K562 (cell line): ENCODE measurements at regions not wholly inside any gene's neighbourhood (a gene's known extent, or its start where the extent isn't known, plus 50 kb on each side); places are given as distances from the start of the nearest gene placed in this dataset.

ENCODE experiments used
- ATAC-seq: fragments of 200-7000 bp; cut with Tn5 transposase; 3 replicates; pipeline ENCODE4 v1.9.1; 2020; ENCODE audit warnings: moderate library complexity
- BruUV-seq: library from RNA; stranded (reverse); fragments of 400-500 nt; replicated peaks from 2 replicates; lab custom pipeline; 2021; lab: Mats Ljungman, UMichigan
- CTCF ChIA-PET: fragments of 300-600 bp; formaldehyde crosslinking; extraction: SDS; loops from one replicate; lab custom pipeline; 2021; ENCODE audit warnings: low intra/inter-chr PET ratio; lab: Yijun Ruan, JAX
- POLR2A ChIA-PET: fragments of 300-600, 350-650 bp; sonication (Branson Sonifier 250); formaldehyde crosslinking; extraction: SDS; loops from one replicate; lab custom pipeline; 2021; ENCODE audit warnings: antibody characterized with exemption, inconsistent platforms; lab: Yijun Ruan, JAX
- DNase-seq, 4 experiments: peaks; one replicate each; pipeline versions ENCODE4 v3.0.0 to v3.0.0-alpha.2; 2011 to 2018; ENCODE audit warnings: low spot score in 3 of 4, mixed read lengths in 3 of 4; ENCODE audit errors: extremely low read depth in 1 of 4
- FAIRE-seq: peaks from 2 replicates; lab custom pipeline; 2011; peaks lifted over from hg19 to GRCh38; lab: Jason Lieb, UNC
- H2AFZ ChIP-seq: 2 replicates; pipeline ENCODE4 v1.6.0; 2011; ENCODE audit warnings: low read depth, low read length, control low read depth, inconsistent platforms
- H3K27ac ChIP-seq: fragments of 200-600 bp; 3 replicates; pipeline ENCODE4 v1.8.0; 2011; ENCODE audit warnings: low read depth, mild to moderate bottlenecking, control low read depth, inconsistent platforms, low read length, moderate library complexity, mixed read lengths; ENCODE audit errors: extremely low read depth
- H3K27me3 ChIP-seq, 2 experiments: fragments of 300-600 bp in 1 of 2; 2 replicates in 1 of 2; 3 replicates in 1 of 2; pipeline versions ENCODE4 v1.6.0 to v1.8.0; 2011; ENCODE audit warnings: inconsistent platforms in 2 of 2, low read length in 2 of 2, mild to moderate bottlenecking in 1 of 2, mixed read lengths in 1 of 2, moderate library complexity in 1 of 2; ENCODE audit not compliant: control insufficient read depth in 2 of 2, insufficient read depth in 2 of 2
- H3K36me3 ChIP-seq: fragments of 300-600 bp; 3 replicates; pipeline ENCODE4 v1.8.0; 2011; ENCODE audit warnings: mild to moderate bottlenecking, low read length, inconsistent platforms; ENCODE audit not compliant: control insufficient read depth, insufficient read depth
- H3K4me1 ChIP-seq, 2 experiments: fragments of 200-600 bp in 1 of 2; replicated peaks in 1 of 2; 2 replicates in 1 of 2; 3 replicates in 1 of 2; pipeline versions ENCODE4 v1.5.1 to v1.8.0; 2011; ENCODE audit warnings: inconsistent platforms in 2 of 2, low read length in 2 of 2, mild to moderate bottlenecking in 1 of 2, mixed read lengths in 1 of 2, moderate library complexity in 1 of 2; ENCODE audit not compliant: control insufficient read depth in 2 of 2, insufficient read depth in 2 of 2
- H3K4me2 ChIP-seq: 2 replicates; pipeline ENCODE4 v1.6.1; 2011; ENCODE audit warnings: low read length, control low read depth, inconsistent platforms, mixed read lengths; ENCODE audit not compliant: insufficient read depth
- H3K4me3 ChIP-seq: fragments of 200-600 bp; sonication (generic), shearing (Covaris generic); 2 replicates; pipeline ENCODE4 v1.5.1; 2016; ENCODE audit warnings: control low read depth, inconsistent platforms
- H3K79me2 ChIP-seq: fragments of 200-600 bp; 3 replicates; pipeline ENCODE4 v1.8.0; 2011; ENCODE audit warnings: low read length, inconsistent platforms; ENCODE audit not compliant: control insufficient read depth, insufficient read depth
- H3K9ac ChIP-seq, 2 experiments: 2 replicates each; pipeline versions ENCODE4 v1.6.0 to v1.6.1; 2011; ENCODE audit warnings: low read depth in 2 of 2, low read length in 2 of 2, control low read depth in 1 of 2, inconsistent platforms in 1 of 2, mild to moderate bottlenecking in 1 of 2, mixed read lengths in 1 of 2; ENCODE audit not compliant: insufficient read depth in 1 of 2
- H3K9me1 ChIP-seq: one replicate; pipeline ENCODE4 v1.6.0; 2011; ENCODE audit warnings: inconsistent platforms, mild to moderate bottlenecking, low read length, moderate library complexity; ENCODE audit not compliant: control insufficient read depth, insufficient read depth
- H3K9me3 ChIP-seq: replicated peaks from 2 replicates; pipeline ENCODE4 v1.5.1; 2011; ENCODE audit warnings: low read depth, low read length, inconsistent platforms; ENCODE audit not compliant: control insufficient read depth, insufficient read depth
- H4K20me1 ChIP-seq: replicated peaks from 2 replicates; pipeline ENCODE4 v1.6.1; 2011; ENCODE audit warnings: low read length, inconsistent platforms, mixed read lengths; ENCODE audit not compliant: control insufficient read depth, insufficient read depth
- NFXL1 ChIP-seq: fragments of 450-650 bp; formaldehyde crosslinking; IDR thresholded peaks from 2 replicates; pipeline ENCODE4 v1.4.0; 2021; ENCODE audit warnings: mild to moderate bottlenecking
- RBM34 ChIP-seq: fragments of 200-400 bp; formaldehyde crosslinking; IDR thresholded peaks from 2 replicates; pipeline ENCODE4 v1.6.1; 2018; ENCODE audit warnings: low read length, borderline replicate concordance; ENCODE audit not compliant: insufficient read depth
- SRSF3 ChIP-seq: fragments of 200-400 bp; formaldehyde crosslinking; IDR thresholded peaks from 2 replicates; pipeline ENCODE4 v1.6.1; 2016; ENCODE audit warnings: mild to moderate bottlenecking, low read length, moderate library complexity; ENCODE audit not compliant: insufficient read depth
- YY1 ChIP-seq, 3 experiments: IDR thresholded peaks; 2 replicates each; pipeline ENCODE4 v1.6.1; 2011; ENCODE audit warnings: low read length in 2 of 3, mild to moderate bottlenecking in 2 of 3, moderate library complexity in 2 of 3, borderline replicate concordance in 1 of 3, control low read depth in 1 of 3, low read depth in 1 of 3; ENCODE audit not compliant: insufficient read depth in 3 of 3, insufficient replicate concordance in 2 of 3, control insufficient read depth in 1 of 3, insufficient read length in 1 of 3; ENCODE audit errors: extremely low read depth in 1 of 3
- WGBS: fragments of 100-300 bp; shearing (Covaris generic); methylation state at CpG from one replicate; pipeline ENCODE4 v1.1.6; 2016; ENCODE audit warnings: low coverage, mixed read lengths; ENCODE audit not compliant: insufficient coverage; ENCODE audit errors: missing lambda C conversion rate; 5-methylcytosine and 5-hydroxymethylcytosine counted together
- in situ Hi-C: fragments of 300-500 bp; cut with MboI; formaldehyde crosslinking; loops from 4 replicates; pipeline ENCODE4 v1.15.0; 2018; ENCODE audit warnings: inconsistent platforms, mixed read lengths
- intact Hi-C: fragments of 100-400 bp; cut with micrococcal nuclease; formaldehyde crosslinking; loops from 2 replicates; pipeline ENCODE4 v1.14.2; 2022
- TF ChIP-seq, protein P1 (sequence below): fragments of 450-650 bp; IDR thresholded peaks from 2 replicates; pipeline ENCODE4 v1.6.1; 2016; ENCODE audit warnings: borderline replicate concordance

GRCh38 chr4:127578967-127579366 lies 53.8 kb upstream of the INTU start:
- H2AFZ ChIP-seq, result peak overlapping the region; percentile 53
- TF ChIP-seq NFXL1 (CRISPR knock-in tag) (no peak), SRSF3 (no peak), YY1 (IDR thresholded peaks at IDR 0.05; ENCODE audit: borderline replicate concordance in 1 of 3, control insufficient read depth in 1 of 3, extremely low read depth in 1 of 3, insufficient read depth in 3 of 3, insufficient read length in 1 of 3, insufficient replicate concordance in 2 of 3, low read depth in 1 of 3, low read length in 2 of 3) (peak in 1 of 3 experiments; percentile 52), RBM34 (no peak)
- TF ChIP-seq, protein P1, sequence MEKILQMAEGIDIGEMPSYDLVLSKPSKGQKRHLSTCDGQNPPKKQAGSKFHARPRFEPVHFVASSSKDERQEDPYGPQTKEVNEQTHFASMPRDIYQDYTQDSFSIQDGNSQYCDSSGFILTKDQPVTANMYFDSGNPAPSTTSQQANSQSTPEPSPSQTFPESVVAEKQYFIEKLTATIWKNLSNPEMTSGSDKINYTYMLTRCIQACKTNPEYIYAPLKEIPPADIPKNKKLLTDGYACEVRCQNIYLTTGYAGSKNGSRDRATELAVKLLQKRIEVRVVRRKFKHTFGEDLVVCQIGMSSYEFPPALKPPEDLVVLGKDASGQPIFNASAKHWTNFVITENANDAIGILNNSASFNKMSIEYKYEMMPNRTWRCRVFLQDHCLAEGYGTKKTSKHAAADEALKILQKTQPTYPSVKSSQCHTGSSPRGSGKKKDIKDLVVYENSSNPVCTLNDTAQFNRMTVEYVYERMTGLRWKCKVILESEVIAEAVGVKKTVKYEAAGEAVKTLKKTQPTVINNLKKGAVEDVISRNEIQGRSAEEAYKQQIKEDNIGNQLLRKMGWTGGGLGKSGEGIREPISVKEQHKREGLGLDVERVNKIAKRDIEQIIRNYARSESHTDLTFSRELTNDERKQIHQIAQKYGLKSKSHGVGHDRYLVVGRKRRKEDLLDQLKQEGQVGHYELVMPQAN, result no peak
- H3K27ac ChIP-seq, result no peak overlapping the region
- H3K27me3 ChIP-seq, result peaks cover 7 to 11% of the 10 kb centered on the region in 2 experiments; a peak in 3 of 5 replicates
- H3K36me3 ChIP-seq, result no peaks in the 10 kb centered on the region
- no peak for DNase-seq
- no peaks in the 10 kb centered on the region for H4K20me1 ChIP-seq
- H3K4me1 ChIP-seq, result peaks cover 0 to 9% of the 10 kb centered on the region in 2 experiments; a peak in 2 of 5 replicates
- intact Hi-C loops (no loop called here), in situ Hi-C loops (no loop called here)
- H3K79me2 ChIP-seq, result no peaks in the 10 kb centered on the region
- H3K9me3 ChIP-seq, result no peaks in the 10 kb centered on the region
- no peak for ATAC-seq
- no TSS peak for BruUV-seq
- ChIA-PET CTCF (no interaction called here), POLR2A (no interaction called here)
- no peak overlapping the region for H3K4me2 ChIP-seq
- no peak overlapping the region for H3K9ac ChIP-seq
- FAIRE-seq, result no peak
- 11% methylated on average over 7 of the region's 7 CpGs for WGBS
- no peak overlapping the region for H3K4me3 ChIP-seq
- H3K9me1 ChIP-seq, result no peaks in the 10 kb centered on the region
